ENCODE measurements at regions not wholly inside any gene's neighbourhood (a gene's known extent, or its start where the extent isn't known, plus 50 kb on each side); places are given as distances from the start of the nearest gene placed in this dataset.

GRCh38 chr14:81632157-81632556 lies 98.5 kb upstream of the SEL1L start:
- no peak for ATAC-seq
- H3K4me3 ChIP-seq: no peak overlapping the region
- intact Hi-C loops (cut with DNase I): no loop called here
- H3K9me3 ChIP-seq: no peaks in the 10 kb centered on the region
- TF ChIP-seq CTCF (IDR thresholded peaks at IDR 0.05): no peak
- no peaks in the 10 kb centered on the region for H3K27me3 ChIP-seq (ENCODE audit: low read depth)
- H3K4me1 ChIP-seq: no peaks in the 10 kb centered on the region
- DNase-seq: no peak
- H3K27ac ChIP-seq: no peak overlapping the region
- no peaks in the 10 kb centered on the region for H3K36me3 ChIP-seq

GRCh38 chr14:81633496-81633895 lies 99.8 kb upstream of the SEL1L start:
- intact Hi-C loops (cut with DNase I): no loop called here
- no peaks in the 10 kb centered on the region for H3K4me1 ChIP-seq
- no peak for DNase-seq
- no peak overlapping the region for H3K4me3 ChIP-seq
- no peak for ATAC-seq
- H3K9me3 ChIP-seq: no peaks in the 10 kb centered on the region
- H3K27me3 ChIP-seq (ENCODE audit: low read depth): no peaks in the 10 kb centered on the region
- no peak overlapping the region for H3K27ac ChIP-seq
- H3K36me3 ChIP-seq: no peaks in the 10 kb centered on the region
- TF ChIP-seq CTCF (IDR thresholded peaks at IDR 0.05): no peak

GRCh38 chr14:81637639-81638038 lies 104.0 kb upstream of the SEL1L start:
- ATAC-seq: no peak
- no peaks in the 10 kb centered on the region for H3K36me3 ChIP-seq
- H3K9me3 ChIP-seq: no peaks in the 10 kb centered on the region
- no peaks in the 10 kb centered on the region for H3K4me1 ChIP-seq
- TF ChIP-seq CTCF (IDR thresholded peaks at IDR 0.05): no peak
- intact Hi-C loops (cut with DNase I): no loop called here
- H3K27me3 ChIP-seq (ENCODE audit: low read depth): no peaks in the 10 kb centered on the region
- no peak overlapping the region for H3K4me3 ChIP-seq
- no peak overlapping the region for H3K27ac ChIP-seq
- DNase-seq: no peak

- intact Hi-C loops (cut with DNase I): no loop called here
- Histone ChIP-seq H3K4me3 (no peak overlapping the region), H3K9me3 (no peaks in the 10 kb centered on the region), H3K27ac (no peak overlapping the region), H3K4me1 (no peaks in the 10 kb centered on the region), H3K27me3 (ENCODE audit: low read depth) (no peaks in the 10 kb centered on the region), H3K36me3 (no peaks in the 10 kb centered on the region)
- ATAC-seq (no peak), DNase-seq (no peak)
- TF ChIP-seq CTCF (IDR thresholded peaks at IDR 0.05): no peak
Measured at GRCh38 chr14:81638656-81639280, 105.1 kb upstream of the SEL1L start.

GRCh38 chr14:81653626-81654025 lies 120.0 kb upstream of the SEL1L start:
- Histone ChIP-seq H3K27ac (no peak overlapping the region), H3K4me3 (no peak overlapping the region), H3K36me3 (no peaks in the 10 kb centered on the region), H3K9me3 (no peaks in the 10 kb centered on the region), H3K27me3 (ENCODE audit: low read depth) (no peaks in the 10 kb centered on the region), H3K4me1 (no peaks in the 10 kb centered on the region)
- TF ChIP-seq CTCF (IDR thresholded peaks at IDR 0.05): no peak
- intact Hi-C loops (cut with DNase I): no loop called here
- DNase-seq (no peak), ATAC-seq (no peak)
